NCI-H1417 treated with DMSO at 0.1 percent for 48 hours (cell line): ENCODE measurements at regions not wholly inside any gene's neighbourhood (a gene's known extent, or its start where the extent isn't known, plus 50 kb on each side); places are given as distances from the start of the nearest gene placed in this dataset.

Experiments
- DNase-seq: peaks from one replicate; lab custom pipeline; 2025; lab: John Stamatoyannopoulos, UW

DNA sequence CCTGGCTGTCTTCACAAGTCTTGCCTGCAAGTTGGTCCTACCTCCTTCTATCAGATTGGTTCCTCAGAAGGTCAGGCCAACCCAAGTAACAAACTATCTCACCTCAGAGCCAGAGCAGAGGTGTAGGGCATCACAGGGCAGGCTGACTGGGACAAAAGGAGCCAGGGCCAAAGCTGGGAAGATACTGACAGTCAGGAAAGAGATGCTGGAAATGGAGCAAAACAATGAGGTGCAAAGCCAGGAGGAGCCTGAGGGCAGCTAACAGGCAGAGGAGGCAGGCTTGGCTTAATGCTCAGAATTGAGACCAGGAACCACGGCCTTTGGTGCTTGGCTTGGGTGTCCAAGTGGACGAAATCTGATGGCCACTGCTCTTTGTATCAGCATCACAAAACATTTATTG lies 68.4 kb upstream of the PNMA1 start:
- no peak for DNase-seq

DNA sequence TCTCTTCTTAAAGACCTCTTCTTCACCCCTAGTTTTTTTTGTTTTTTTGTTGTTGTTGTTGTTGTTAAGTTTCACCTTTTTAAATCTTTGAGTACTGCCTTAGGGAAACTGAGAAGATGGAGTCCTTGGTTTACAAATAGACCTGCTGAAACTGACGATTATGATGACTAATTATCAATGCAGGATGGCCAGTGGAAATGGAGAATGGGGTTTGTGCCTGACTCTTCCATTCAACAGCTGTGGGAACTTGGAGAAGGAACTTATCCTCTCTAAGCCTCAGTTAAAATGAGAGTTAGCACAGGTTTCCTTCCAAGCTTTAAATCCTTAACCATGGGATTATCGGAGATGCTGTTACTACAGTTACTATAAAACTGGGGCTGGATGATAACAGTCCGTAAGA lies 66.7 kb upstream of the PNMA1 start:
- no peak for DNase-seq

DNA sequence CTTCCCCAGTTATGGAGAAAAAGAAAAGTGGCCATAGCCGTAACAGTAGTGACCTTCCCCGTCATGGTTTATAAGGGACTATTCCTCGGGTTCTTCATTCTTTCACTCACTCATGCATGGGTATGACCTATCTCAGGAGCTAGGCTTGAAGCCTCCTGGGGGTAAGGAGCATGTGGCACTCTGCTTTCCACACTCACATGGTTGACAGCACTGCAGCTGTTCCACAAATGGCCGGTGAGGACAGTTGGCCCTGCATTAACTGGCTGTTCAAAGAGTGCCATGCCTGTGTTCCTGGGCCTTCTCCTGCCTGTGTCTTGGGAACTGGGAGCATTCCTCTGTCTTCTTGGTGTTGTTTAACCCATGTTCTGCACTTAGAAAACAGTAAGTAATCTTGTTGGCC lies 66.2 kb upstream of the PNMA1 start:
- no peak for DNase-seq

DNA sequence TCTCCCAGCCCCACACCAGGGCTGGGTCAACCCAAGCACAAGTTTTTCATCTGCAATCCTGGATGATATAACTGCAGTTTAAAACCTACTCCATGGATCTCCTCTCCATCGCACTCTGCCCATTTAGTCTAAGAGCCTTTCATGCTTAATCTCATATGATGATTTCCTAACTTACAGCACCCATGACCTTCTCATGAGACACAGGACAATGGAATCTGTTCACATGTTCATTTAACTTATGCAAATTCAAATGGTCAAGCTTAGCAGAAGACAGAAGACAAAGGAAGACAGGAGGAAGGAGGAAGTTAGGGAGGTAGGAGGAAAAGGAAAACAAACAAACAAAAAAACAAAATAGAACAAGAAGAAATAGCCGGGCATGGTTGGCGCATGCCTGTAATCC lies 64.6 kb upstream of the PNMA1 start:
- DNase-seq: no peak

GRCh38 chr14:73777420-73777819 lies 63.2 kb upstream of the PNMA1 start:
- no peak for DNase-seq

DNA sequence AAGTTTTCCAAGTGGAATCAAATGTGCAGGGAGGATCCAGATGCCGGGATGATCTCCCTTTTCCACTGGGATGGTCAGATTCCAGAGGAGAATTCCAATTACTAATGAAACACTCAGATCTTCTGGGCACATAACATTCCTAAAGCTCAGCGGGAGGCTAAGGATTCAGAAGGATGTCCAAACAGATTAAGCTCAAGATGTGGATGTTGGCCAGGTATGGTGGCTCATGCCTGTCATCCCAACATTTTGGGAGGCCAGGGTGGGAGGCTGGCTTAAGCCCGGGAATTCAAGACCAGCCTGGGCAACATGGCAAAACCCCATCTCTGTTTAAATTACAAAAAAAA lies 62.0 kb upstream of the PNMA1 start:
- no peak for DNase-seq

DNA sequence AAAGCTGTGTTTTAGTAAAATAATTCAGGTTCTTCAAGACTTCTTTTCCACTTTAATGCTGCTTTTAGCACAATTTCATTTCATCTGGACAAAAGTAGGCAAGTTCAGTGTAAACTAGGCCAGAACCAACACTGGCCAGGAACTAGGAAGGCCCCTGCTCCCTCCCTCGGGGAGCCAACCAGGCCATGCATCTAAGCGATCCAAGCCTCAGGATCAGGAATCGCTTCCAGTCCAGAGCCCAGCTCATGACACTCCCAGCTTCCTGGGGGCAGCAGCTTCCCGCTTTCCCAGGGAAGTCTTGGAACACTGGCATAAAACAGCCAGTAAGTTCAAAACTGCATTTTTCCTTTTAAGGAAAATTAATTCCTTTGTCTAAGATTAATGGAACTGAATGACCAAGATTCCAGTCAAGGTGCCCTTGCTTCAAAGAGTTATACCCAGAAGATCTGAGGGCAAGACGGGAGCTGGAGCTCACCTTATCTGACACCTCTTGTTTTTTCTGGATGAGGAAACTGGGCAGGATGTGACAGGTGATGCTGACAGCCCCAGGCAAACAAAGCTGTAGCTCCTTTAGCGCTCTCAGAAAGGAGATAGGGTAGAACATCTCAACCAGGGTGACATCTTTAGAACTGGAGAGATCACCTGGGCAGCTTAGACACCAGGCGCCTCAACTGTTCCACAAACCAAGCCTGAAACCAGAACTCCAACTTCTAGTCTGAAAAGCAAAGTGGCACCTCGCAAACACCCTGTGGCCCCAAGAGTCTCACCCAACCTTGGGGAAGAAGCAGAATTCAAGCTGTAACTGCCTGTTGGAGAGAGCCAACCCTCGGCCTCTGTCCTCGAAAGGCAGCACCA lies 61.4 kb upstream of the PNMA1 start:
- DNase-seq: no peak

- no peak for DNase-seq
These were observed 60.5 kb upstream of the PNMA1 start for GRCh38 chr14:73774671-73775070.

GRCh38 chr14:73774241-73774570 lies 60.0 kb upstream of the PNMA1 start:
- DNase-seq: no peak

- no peak for DNase-seq
These were observed 59.5 kb upstream of the PNMA1 start for GRCh38 chr14:73773441-73774240.

- DNase-seq: peak; percentile 76
These were observed 57.9 kb upstream of the PNMA1 start for GRCh38 chr14:73771848-73772638.

- DNase-seq: no peak
These were observed 57.0 kb upstream of the PNMA1 start for GRCh38 chr14:73770977-73771847.

DNA sequence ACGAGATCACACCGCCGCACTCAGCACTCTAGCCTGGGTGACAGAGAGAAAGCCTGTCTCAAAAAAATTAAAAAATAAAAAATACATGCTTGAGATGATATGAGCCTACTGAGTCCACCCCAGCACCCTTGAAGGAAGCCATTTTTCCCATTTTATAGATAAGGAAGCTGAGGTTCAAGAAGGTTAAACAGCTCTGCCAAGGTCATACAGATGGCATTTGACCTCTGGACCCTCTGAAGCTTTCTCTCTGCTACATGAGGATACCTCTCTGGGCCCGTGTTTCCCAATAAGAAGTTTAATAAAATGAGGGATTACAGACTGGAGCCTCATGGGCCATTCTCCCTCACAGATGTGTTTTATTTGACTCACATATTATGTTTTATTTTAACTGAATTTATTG lies 53.9 kb upstream of the PNMA1 start:
- no peak for DNase-seq

GRCh38 chr14:73764406-73765280 lies 50.5 kb upstream of the PNMA1 start:
- DNase-seq: no peak
